HepG2 (cell line): ENCODE measurements at regions not wholly inside any gene's neighbourhood (a gene's known extent, or its start where the extent isn't known, plus 50 kb on each side); places are given as distances from the start of the nearest gene placed in this dataset.

Experiments
- CEBPB ChIP-seq: IDR thresholded peaks from 2 replicates; pipeline ENCODE4 v1.6.1; 2011; ENCODE audit warnings: low read depth, low read length, improper control_type of control experiment, borderline replicate concordance
- EHMT2 ChIP-seq: fragments of 200-600 bp; sonication (generic); IDR thresholded peaks from 2 replicates; pipeline ENCODE4 v1.7.0; 2017; ENCODE audit warnings: antibody characterized with exemption, low read depth, low read length, borderline replicate concordance
- EZH2 ChIP-seq: conservative IDR thresholded peaks from 2 replicates; pipeline ENCODE4 v1.6.1; 2012; ENCODE audit warnings: mild to moderate bottlenecking, low read depth, low read length, moderate library complexity
- KMT2B ChIP-seq: IDR thresholded peaks from 2 replicates; pipeline ENCODE4 v1.6.1; 2016; ENCODE audit warnings: missing genetic modification reagents, missing compliant biosample characterization
- POLR2AphosphoS5 ChIP-seq: IDR thresholded peaks from 2 replicates; pipeline ENCODE4 v1.6.1; 2012; ENCODE audit warnings: low read depth, low read length

GRCh38 chr13:38210928-38211596 is 138.6 kb upstream of the UFM1 start:
- no peak for TF ChIP-seq POLR2AphosphoS5
- no peak for TF ChIP-seq KMT2B
- TF ChIP-seq CEBPB: no peak
- TF ChIP-seq EZH2: no peak
- TF ChIP-seq EHMT2: no peak
